ENCODE measurements at regions not wholly inside any gene's neighbourhood (a gene's known extent, or its start where the extent isn't known, plus 50 kb on each side); places are given as distances from the start of the nearest gene placed in this dataset.
"Not testable (repeated sequence)": the region's sequence is repeated elsewhere in the genome, so short reads cannot be mapped to it uniquely, and the experiment has no call there.

DNA sequence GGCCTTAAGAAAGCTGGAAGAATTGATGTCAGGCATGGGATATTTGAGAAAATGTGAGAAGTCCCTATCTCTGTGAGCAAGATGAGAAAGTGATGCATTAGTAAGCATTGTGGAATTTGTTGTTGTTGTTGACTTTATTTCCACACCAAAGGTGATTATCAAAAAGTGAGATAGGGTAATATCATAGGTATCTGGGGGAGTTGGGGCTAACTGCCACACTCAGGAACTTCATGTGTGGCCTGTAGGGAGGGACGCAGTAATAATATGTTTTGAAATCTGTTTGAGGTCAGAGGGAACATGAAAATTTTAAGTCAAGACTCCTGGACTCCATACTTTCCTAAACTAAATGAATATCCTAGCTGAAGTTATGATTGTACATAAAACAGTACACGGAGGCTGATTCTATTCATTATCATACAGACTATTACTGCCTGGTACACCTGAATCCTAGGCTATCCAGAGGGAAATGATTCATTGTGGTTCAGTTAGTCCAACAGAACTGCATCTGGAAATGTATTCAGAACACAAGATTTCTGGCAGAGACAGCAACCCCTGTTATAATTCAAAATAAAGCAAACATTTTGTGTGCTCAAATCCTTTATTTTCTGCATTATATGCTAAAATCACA is 304.8 kb downstream of the CPS1 start:
- DNase-seq (ENCODE audit: low read depth), result no peak

DNA sequence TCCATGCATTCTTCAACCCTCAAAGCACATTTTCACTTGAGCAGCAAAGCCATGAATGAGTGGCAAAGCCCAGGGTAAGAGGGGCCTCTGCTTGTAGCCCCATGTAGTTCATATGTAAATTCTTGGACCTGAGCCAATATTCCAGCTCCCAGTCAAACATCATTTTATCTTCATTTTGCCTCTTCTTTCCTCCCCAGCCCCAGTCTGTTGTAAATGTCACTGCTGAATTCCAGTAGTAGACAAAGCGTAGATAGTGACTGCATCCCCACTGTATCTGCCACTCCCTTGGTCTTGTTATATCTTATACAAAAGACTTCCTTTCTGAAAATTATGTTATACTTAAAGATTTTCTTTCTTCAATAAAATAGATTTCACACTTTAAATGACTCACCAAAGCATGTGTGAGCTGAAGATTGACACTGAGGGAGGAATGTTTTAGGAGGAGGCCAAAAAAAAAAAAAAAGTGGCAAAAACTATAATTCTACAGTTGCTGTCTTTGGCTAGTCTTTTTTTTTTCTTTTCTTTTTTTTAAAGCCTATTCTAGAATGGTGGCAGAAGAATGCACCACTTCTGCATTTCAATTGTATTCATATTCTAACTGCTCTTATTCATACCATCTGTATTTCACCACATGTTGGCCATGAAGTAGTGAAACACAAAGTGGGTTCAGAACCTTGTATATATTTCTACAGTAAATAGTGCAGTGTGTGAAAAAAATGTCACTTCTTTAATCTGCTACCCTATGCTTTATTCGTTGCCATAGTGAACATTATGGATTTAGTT is 306.1 kb downstream of the CPS1 start:
- DNase-seq (ENCODE audit: low read depth), result no peak

DNA sequence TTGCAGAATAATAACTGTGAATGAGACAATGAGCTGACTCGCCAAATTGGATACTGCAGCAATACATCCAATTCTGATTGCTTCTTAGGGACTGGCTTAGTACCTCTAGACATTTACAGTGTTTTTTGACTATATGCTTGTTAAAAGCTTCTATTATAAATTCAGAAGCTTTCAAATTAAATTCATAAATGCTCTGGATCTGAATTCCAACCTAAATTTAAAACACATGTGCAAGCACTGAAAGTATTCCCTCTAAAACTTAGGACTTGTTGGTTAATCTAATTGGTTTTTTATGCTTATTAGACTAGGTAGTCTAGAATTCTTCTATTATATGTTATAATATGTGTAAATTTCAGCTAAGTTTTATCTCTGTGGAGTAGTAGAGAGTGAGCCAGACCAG is 306.9 kb downstream of the CPS1 start:
- DNase-seq (ENCODE audit: low read depth), result no peak

DNA sequence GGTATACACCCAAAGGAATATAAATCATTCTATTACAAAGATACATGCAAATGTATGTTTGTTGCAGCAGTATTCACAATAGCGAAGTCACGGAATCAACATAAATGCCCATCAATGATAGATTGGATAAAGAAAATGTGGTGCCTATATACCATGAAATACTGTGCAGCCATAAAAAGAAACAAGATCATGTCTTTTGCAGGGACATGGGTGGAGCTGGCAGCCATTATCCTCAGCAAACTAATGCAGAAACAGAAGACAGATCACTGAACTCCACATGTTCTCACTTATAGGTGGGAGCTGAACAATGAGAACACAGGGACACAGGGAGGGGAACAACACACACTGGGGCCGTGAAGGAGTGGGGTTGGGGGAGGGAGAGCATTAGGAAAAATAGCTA is 315.2 kb downstream of the CPS1 start:
- not testable (repeated sequence) for DNase-seq (ENCODE audit: low read depth)

DNA sequence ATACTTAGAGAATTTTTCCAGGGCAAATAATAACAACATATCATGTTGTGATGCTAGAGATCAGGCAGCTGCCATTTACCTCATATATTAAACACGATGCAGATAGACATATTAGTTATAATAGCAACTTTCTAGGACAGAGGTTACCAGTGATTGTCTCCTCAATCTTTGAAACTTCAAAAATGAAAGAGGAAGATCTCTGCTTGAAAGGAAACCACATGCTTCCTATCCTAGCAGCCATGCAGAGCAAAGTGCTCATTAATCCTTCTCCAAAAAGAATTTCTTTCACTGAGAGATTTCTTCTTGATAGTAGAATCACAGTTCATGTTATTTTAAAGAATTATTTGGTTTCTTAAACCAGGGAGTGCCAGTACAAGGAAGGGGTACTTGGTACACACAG is 317.2 kb downstream of the CPS1 start:
- no peak for DNase-seq (ENCODE audit: low read depth)

DNA sequence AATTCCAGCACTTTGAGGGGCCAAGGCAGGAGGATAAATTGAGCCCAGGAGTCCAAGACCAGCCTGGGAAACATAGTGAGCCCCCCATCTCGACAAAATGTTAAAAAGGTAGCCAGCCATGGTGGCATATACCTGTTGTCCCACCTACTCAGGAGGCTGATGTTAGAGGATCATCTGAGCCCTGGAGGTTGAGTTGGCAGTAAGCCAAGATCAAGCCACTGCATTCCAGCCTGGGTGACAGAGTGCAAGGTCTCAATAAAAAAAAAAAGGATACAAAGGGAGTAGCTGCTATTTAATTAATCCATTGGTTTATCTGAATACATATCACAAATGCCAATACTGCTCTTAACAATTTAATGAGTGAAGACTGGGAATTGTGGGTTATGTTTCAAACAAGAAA is 327.8 kb downstream of the CPS1 start:
- no peak for DNase-seq (ENCODE audit: low read depth)

DNA sequence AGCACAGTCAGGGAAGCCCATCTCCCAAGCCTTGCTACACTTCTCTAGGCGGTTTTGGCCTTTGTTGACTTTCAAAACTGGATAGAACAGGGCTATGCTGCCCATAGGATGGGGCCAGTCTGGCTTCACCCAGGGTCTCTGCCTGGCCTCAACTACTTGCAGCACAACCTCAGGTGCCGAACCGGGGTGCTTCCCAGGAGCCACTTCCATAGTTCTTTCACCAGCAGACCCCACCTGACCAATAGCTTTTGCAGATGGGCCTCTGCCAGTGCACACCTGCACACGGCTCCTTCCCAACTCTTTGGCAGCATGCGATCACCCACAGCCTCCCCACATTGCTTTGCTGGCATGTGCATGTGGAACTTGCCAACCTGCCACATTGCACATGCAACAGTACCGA is 331.6 kb downstream of the CPS1 start:
- DNase-seq (ENCODE audit: low read depth), result no peak

DNA sequence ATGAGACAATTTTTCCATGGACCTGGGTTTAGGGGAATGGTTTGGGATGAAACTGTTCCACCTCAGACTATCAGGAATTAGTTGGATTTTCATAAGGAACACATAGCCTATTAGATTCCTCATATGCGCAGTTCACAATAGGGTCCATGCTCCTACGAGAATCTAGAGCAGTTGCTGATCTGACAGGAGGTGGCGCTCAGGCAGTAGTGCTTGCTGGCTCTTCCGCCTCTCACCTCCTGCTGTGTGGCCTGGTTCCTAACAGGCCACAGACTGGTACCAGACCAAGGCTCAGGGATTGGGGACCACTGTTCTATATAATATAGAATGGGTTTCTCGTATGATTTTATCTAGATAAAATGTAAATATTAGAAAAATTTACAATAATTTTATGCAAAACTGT is 338.7 kb downstream of the CPS1 start:
- DNase-seq (ENCODE audit: low read depth), result no peak

DNA sequence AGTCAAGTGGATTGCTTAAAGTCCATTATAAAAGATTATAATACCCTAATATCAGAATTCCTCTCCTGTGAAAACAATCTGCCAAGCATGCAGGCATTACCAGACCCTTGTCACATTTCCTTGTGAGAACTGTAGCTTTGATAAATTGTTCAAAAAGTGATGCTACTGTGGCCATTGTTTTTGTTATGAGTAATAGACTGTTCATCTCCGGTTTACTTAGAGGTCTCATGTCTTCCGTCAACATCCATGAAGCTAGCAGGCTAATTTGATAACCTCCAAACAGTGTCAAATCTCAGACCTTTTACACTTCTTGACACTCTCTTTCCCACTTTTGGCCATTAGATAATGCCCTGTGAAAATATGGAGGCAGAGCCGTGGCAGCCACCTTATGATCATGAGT is 342.7 kb downstream of the CPS1 start:
- DNase-seq (ENCODE audit: low read depth), result no peak

DNA sequence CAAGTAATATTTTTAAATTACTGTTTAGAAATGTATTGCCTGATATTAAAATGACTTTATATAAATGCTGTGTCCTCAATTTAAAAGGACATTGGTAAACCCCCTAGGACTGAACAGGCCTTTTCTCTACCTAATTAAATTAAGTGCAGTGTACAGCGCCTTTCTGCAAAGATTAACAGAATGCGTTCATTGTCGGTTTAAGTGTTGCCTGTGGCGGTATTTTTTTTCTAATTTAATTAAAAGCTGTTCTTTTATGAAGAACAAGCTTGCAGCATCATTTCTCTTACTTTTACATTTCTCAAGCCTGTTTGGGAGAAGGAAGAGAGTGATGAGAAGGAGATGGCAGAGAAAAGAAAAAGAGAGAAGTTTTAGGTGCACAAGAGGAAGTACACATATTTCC is 344.9 kb downstream of the CPS1 start:
- no peak for DNase-seq (ENCODE audit: low read depth)

DNA sequence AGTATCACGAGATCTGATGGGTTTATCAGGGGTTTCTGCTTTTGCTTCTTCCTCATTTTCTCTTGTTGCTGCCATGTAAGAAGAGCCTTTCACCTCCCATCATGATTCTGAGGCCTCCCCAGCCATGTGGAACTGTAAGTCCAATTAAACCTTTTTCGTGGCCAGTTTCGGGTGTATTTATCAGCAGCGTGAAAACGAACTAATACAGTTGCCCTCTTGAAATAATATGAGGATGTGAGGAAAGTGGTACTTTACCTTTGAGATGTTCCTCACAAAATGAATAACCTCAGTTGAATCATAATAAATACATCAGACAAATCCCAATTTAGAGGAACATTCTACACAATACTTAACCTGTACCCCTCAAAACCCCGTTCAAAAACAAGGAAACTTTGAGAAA is 356.4 kb downstream of the CPS1 start:
- no peak for DNase-seq (ENCODE audit: low read depth)

DNA sequence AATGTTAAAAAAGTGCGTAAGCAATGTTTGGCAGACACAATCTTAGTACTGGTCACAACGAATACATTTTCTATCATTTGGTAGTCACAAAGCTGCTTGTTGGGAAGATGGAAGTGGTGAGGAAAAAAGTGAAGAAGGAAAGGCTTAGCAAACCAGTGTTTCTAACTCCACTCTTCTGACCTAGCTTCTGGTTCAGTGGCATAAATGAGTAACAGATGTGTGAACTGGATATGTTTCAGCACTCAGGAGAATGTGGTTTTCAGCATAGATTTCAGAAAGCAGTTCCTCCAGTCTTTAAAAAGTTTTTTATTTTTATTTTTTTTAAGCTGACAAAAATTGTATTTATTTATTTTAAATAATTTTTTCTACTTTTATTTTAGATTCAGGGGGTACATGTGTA is 357.1 kb downstream of the CPS1 start:
- no peak for DNase-seq (ENCODE audit: low read depth)

DNA sequence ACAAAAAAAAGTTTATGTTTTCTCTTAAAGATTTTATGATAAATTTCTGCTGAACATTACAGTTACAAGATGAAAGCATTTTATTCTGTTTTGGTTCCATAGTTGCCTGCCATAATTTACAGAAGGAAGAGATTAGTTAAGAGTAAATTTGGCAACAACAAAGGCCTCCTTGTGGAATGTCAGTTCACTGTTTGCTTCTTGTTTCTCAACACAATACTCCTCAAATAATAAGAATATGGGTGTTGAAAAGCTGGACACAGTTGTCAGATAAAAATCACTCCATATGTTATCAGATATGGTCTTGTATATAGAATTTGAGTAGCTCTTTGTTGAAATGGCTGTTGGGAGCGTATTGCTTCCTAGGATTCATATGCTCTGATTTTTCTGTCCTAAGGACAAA is 359.5 kb downstream of the CPS1 start:
- DNase-seq (ENCODE audit: low read depth), result no peak

DNA sequence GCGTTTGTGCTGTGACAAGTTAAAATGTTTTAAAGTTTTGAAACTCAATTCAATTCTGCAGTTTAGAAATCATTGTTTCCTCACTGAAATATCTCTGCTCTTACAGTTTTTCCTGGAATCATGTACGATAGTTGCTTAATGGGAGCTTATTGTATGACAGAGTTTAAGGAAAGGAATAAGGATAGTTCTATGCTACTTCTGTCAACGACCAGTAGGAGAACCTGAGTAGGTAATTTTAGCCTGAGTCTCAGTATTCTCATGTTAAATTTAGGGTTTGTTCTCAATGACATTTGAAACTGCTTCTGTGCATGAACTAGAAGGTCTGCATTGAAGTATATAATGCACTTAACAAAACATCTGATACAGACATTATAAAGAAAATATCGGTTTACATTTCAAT is 361.1 kb downstream of the CPS1 start:
- DNase-seq (ENCODE audit: low read depth), result no peak

DNA sequence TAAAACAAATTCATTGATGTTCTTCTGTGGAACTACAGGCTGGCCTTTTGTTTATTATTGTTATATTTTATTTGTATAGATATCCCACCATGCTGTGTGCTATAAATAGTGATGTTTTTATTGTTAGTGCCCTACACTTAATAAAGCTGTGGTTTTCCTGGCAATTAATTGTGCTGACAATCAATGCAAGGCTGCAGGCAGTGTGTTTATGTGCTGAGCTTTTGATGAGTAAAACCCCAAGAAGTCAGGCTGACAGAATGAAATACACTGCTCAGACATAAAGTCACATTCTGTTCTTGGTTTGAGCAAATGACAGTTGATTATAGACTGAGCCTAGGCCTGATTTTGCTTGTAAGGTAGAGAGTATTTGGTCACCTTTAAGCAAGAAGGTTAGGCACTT is 362.7 kb downstream of the CPS1 start:
- DNase-seq (ENCODE audit: low read depth), result no peak

DNA sequence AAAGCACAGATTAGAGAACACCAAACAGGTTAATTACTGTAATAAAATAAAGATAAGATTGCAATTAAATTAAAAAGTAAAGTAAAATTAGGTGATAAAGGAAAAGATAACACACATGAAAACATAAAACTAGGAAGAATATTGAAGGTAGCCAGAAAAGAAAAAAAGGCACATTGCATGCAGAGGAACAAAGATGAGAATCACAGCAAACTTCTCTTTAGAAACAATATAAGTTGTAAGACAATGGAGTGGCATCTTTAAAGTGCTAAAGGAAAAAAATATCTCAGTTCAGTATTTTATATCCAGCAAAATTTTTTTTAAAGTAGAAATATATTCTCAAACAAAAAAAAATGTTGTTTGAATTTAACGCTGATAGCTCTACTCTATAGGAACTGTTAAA is 366.0 kb downstream of the CPS1 start:
- DNase-seq (ENCODE audit: low read depth), result no peak

DNA sequence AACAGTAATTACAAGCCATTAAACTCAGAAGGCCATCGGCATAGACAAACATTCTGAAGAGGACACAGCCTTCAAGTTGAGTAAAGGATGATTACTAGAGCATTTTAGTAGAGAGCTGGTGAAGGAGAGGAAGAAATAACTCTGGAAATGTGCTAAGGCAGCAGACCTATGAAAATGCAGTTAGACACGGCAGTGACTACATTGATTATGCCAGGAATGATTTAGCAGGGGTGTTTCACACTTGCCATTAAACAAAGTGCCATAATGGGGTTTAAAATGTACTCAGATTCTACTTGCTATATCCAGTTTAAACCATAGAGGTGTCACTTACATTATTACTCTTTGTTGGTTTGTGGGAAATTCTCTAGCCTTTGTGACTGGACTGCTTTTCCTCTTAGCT is 372.3 kb downstream of the CPS1 start:
- DNase-seq (ENCODE audit: low read depth), result no peak

DNA sequence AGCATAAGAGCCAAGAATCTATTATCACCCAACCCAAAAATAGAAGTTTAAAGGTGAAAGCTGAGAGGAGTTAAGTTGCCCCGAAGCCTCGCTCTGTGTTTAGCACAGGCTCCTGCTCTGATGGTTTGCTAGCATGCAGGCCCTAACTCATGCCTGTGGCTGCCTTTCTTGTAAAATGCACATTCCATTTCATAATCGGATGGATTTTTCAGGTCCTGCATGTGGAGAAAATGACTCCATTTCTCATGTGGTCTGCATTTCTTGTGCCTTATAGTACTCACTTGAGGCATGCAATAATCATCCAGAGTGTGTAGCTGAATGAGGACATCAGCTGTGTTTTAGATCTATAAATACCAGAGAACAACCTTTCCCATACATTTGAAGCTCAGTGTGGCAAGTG is 381.8 kb downstream of the CPS1 start:
- no peak for DNase-seq (ENCODE audit: low read depth)

DNA sequence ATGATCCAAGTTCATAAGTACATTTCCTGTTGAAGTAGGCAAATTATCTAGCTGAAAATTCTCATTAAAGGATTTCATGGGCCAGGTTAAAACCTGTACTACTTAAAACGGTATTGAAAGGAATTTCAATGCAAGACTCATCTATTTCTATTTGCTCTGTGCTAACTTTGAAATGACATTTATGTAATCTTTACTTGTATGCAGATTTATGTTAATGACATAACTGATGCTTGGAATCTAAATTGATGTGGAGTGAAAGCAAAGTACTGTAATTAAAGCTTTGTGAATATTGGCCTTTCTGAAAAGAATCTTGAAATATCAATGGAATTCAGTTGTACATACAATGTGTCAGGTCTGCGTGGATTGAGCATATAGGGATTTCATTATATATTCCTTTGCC is 390.0 kb downstream of the CPS1 start:
- no peak for DNase-seq (ENCODE audit: low read depth)

DNA sequence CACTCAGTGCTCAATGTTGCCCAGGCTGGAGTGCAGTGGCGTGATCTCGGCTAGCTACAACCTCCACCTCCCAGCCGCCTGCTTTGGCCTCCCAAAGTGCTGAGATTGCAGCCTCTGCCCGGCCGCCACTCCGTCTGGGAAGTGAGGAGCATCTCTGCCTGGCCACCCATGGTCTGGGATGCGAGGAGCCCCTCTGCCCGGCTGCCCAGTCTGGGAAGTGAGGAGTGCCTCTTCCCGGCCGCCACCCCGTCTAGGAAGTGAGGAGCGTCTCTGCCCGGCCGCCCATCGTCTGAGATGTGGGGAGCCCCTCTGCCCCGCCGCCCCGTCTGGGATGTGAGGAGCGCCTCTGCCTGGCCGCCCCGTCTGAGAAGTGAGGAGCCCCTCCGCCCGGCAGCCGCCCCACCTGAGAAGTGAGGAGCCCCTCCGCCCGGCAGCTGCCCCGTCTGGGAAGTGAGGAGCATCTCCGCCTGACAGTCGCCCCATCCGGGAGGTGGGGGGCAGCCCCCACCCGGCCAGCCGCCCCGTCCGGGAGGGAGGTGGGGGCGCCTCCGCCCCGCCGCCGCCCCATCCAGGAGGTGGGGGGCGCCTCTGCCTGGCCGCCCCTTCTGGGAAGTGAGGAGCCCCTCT is 394.1 kb downstream of the CPS1 start:
- not testable (repeated sequence) for DNase-seq (ENCODE audit: low read depth)

DNA sequence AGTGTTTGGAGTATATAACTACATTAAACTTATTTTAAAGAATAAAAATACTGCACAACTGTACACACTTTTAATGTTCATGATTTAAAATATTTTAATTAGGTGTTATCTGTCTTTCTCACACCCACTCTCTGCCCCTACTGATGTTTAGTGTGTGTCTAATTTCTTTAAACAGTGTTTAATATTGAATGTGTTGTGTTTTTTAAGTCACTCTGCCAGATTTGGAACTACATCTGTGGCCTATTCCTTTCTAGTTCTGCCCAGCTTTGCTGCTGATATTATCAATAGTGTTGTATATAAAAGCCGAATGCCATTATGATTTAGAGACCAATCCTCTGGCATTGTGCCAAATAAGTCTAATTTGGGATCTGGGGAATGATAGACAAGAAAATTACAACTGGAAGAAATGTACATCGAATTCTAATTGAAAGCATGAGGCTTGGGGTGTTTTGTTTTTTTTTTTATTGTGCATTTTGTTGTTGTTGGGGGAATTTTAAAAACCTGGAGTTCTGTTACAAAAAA is 398.0 kb downstream of the CPS1 start:
- DNase-seq (ENCODE audit: low read depth), result no peak

DNA sequence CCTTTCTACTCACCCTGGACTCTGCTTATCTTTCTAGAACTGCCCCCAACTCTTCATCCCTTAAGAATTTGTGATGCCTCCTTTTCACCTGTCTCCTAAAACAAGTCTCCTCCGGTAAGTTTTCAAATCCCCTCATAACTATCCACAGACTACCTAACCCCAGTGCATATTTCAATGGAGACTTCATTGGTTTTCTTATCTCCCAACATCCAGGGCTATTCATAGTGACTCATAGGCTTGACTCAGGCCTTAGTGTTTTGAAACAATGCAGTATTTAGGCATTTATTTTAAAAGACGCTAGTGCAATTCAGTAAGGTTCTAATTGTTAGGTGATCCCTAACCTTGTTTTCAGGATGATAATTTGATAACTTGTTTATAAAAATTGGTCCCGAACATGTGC is 399.2 kb downstream of the CPS1 start:
- no peak for DNase-seq (ENCODE audit: low read depth)

DNA sequence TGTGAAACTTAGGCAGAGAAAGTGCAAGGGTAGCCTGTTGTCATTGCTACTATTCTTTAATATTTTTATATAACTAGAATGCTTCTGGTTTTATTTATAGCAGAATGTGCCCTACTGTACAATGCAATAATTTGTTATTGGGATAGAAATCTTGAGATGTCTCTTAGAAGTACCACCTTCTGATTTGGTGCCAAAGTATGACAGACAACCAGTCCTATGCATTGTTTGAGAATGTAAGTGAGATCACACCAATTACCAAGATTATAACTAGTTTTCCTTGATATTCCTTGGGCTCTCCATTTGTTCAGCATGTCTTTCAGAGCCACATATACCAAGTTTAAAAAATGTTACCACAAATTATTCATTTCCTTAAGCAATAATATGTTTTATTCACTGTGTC is 399.7 kb downstream of the CPS1 start:
- DNase-seq (ENCODE audit: low read depth), result no peak

Data from activated T-helper 1 cell treated with Interleukin-2 at 50 U/mL for 16 hours (primary cell).